ENCODE measurements at regions not wholly inside any gene's neighbourhood (a gene's known extent, or its start where the extent isn't known, plus 50 kb on each side); places are given as distances from the start of the nearest gene placed in this dataset.
"Not testable (repeated sequence)": the region's sequence is repeated elsewhere in the genome, so short reads cannot be mapped to it uniquely, and the experiment has no call there.

DNA sequence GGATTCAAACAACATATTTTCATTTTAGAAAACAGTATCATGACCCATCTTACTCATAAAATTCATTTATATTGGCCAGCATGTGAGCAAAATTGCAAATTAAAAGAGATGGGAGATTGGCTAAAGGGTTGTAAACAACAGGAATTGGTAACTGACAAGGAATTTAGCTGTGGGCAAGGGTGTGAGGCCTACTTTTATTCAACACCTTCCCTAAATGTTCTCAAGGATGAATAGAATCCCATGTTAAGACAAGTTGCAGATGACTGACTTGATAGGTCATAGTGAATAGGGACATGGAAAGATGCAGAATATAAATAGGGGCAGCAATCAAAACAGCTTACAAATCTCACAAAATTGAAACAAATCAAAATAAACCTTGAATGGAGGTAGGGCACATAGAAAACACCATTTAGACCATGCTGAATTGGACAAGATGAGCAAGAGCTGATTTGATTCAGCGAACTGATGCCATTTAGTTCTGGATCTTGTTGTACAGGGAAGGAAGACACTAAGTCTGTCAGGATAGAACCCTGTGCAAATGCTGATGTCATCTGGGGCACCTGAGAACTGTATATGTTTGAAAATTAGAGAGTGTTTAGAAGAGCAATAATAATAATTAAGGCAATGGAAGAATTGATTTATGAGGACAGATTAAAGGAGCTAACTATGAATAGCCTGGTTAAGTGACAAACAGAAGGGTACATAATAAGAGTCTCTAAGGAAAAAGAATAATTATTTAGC is 509.7 kb downstream of the ZEB2 start:
- DNase-seq (ENCODE audit: low read depth in 6 of 9, low spot score in 9 of 9), result no peak
- H3K9me3 ChIP-seq (ENCODE audit: control insufficient read depth in 2 of 2, insufficient read depth in 1 of 2, low read length in 1 of 2), result no peaks in the 10 kb centered on the region
- no peaks in the 10 kb centered on the region for H3K27me3 ChIP-seq (ENCODE audit: control insufficient read depth in 2 of 2, insufficient read depth in 1 of 2, low read length in 1 of 2)
- no peak overlapping the region for H3K27ac ChIP-seq (ENCODE audit: low read depth in 1 of 2, low read length in 1 of 2)
- H3K36me3 ChIP-seq (ENCODE audit: control insufficient read depth in 2 of 2, insufficient read depth in 2 of 2, low read length in 1 of 2), result no peaks in the 10 kb centered on the region
- no peaks in the 10 kb centered on the region for H3K4me1 ChIP-seq (ENCODE audit: control insufficient read depth in 2 of 2, insufficient read depth in 2 of 2, low read length in 2 of 2)
- no peak overlapping the region for H3K4me3 ChIP-seq (ENCODE audit: low read length in 2 of 2)
- WGBS, result 100% methylated on average over 1 of the region's 1 CpG

DNA sequence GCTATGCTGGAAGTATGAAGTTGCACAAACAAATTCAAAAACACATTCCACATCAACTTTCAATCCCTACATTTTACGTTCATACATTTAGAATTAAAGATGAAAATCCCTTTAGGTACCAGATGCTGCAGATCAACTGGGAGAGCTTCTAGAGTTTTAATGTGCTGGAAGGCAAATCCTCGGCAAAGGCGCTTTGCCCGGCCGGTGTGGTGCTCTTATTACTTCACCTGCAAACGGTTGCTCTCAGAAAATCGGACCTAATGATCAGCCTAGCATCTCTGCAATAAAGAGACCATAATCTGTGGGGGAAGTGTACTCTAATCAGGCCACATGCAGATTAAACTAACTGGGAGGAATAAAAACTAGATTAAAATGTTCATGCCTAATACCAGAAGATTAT is 513.8 kb downstream of the ZEB2 start:
- Histone ChIP-seq H3K4me3 (ENCODE audit: low read length in 2 of 2) (no peak overlapping the region), H3K27ac (ENCODE audit: low read depth in 1 of 2, low read length in 1 of 2) (no peak overlapping the region), H3K9me3 (ENCODE audit: control insufficient read depth in 2 of 2, insufficient read depth in 1 of 2, low read length in 1 of 2) (no peaks in the 10 kb centered on the region), H3K4me1 (ENCODE audit: control insufficient read depth in 2 of 2, insufficient read depth in 2 of 2, low read length in 2 of 2) (no peaks in the 10 kb centered on the region), H3K27me3 (ENCODE audit: control insufficient read depth in 2 of 2, insufficient read depth in 1 of 2, low read length in 1 of 2) (no peaks in the 10 kb centered on the region), H3K36me3 (ENCODE audit: control insufficient read depth in 2 of 2, insufficient read depth in 2 of 2, low read length in 1 of 2) (no peaks in the 10 kb centered on the region)
- WGBS, result 98% methylated on average over 7 of the region's 7 CpGs
- no peak for DNase-seq (ENCODE audit: low read depth in 6 of 9, low spot score in 9 of 9)

DNA sequence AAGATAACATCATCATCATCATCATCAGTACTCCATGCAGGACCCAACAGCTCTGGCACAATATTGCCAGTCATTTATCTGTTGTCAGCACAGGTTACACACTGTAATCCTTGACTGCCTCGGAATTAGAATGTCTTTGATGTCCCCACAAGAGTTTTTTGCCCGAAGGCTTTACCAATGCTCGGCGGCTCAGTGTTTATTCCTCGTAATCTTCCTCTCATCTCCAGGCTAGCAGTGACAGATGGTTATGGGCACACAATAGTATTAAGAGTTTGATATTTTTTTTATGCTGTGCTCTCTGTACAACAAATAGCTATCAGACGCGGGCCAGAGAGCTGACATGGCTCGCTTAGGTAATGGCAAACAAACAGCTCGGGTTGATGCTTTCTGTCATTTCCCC is 515.2 kb downstream of the ZEB2 start:
- H3K4me3 ChIP-seq (ENCODE audit: low read length in 2 of 2), result no peak overlapping the region
- no peaks in the 10 kb centered on the region for H3K27me3 ChIP-seq (ENCODE audit: control insufficient read depth in 2 of 2, insufficient read depth in 1 of 2, low read length in 1 of 2)
- no peaks in the 10 kb centered on the region for H3K36me3 ChIP-seq (ENCODE audit: control insufficient read depth in 2 of 2, insufficient read depth in 2 of 2, low read length in 1 of 2)
- H3K27ac ChIP-seq (ENCODE audit: low read depth in 1 of 2, low read length in 1 of 2), result no peak overlapping the region
- no peaks in the 10 kb centered on the region for H3K9me3 ChIP-seq (ENCODE audit: control insufficient read depth in 2 of 2, insufficient read depth in 1 of 2, low read length in 1 of 2)
- WGBS, result 97% methylated on average over 9 of the region's 9 CpGs
- no peak for DNase-seq (ENCODE audit: low read depth in 6 of 9, low spot score in 9 of 9)
- H3K4me1 ChIP-seq (ENCODE audit: control insufficient read depth in 2 of 2, insufficient read depth in 2 of 2, low read length in 2 of 2), result no peaks in the 10 kb centered on the region

DNA sequence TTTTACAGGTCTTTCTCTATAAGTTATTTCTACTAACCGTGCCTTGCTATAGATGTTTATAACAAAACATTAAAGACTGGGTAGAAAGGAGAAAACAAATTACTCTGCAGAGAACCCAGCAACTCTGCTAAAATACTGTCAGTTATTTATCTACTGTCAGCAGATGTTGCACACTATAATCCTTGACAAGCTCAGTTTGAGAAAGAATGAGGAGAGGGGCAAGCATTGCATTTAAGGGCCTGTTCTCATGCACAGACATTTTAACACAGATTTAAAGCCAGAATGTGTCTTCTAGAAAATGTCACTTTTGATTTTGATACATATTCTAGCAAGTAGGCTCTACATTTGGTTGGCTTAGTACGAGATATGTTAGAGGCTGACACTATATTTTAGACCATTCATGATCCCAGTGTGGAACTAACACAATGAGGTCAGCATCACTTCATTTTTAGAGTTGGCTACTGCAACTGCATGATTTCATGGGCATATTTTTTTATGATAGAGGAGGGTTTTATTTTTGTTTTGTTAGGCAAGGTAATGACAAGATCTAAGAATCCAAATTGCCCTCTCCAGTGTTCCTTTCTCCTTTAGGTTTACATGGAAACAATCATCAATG is 516.4 kb downstream of the ZEB2 start:
- Histone ChIP-seq H3K27me3 (ENCODE audit: control insufficient read depth in 2 of 2, insufficient read depth in 1 of 2, low read length in 1 of 2) (no peaks in the 10 kb centered on the region), H3K36me3 (ENCODE audit: control insufficient read depth in 2 of 2, insufficient read depth in 2 of 2, low read length in 1 of 2) (no peaks in the 10 kb centered on the region), H3K4me1 (ENCODE audit: control insufficient read depth in 2 of 2, insufficient read depth in 2 of 2, low read length in 2 of 2) (no peaks in the 10 kb centered on the region), H3K9me3 (ENCODE audit: control insufficient read depth in 2 of 2, insufficient read depth in 1 of 2, low read length in 1 of 2) (no peaks in the 10 kb centered on the region), H3K4me3 (ENCODE audit: low read length in 2 of 2) (no peak overlapping the region), H3K27ac (ENCODE audit: low read depth in 1 of 2, low read length in 1 of 2) (no peak overlapping the region)
- 97% methylated on average over 2 of the region's 2 CpGs for WGBS
- DNase-seq (ENCODE audit: low read depth in 6 of 9, low spot score in 9 of 9), result no peak

DNA sequence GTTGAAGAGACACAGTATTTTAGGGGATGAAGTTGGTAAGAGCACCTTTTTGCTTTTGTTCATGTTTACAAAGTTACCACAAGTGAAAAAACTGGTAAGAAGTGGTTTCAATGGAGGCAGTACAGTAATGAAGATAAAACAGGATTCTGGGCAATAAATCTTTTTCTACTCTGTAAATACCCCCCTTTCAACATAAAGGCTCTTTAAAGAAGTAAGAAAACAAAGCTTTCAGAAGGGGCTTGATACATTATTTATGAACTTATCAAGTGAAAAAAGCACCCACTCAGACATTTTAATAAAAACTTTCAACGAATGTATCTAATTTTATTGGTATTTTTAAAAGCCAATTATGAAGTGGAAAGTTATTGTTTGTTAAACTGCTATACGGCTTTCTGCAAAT is 522.9 kb downstream of the ZEB2 start:
- Histone ChIP-seq H3K27me3 (ENCODE audit: control insufficient read depth in 2 of 2, insufficient read depth in 1 of 2, low read length in 1 of 2) (no peaks in the 10 kb centered on the region), H3K4me3 (ENCODE audit: low read length in 2 of 2) (no peak overlapping the region), H3K36me3 (ENCODE audit: control insufficient read depth in 2 of 2, insufficient read depth in 2 of 2, low read length in 1 of 2) (no peaks in the 10 kb centered on the region), H3K4me1 (ENCODE audit: control insufficient read depth in 2 of 2, insufficient read depth in 2 of 2, low read length in 2 of 2) (no peaks in the 10 kb centered on the region), H3K27ac (ENCODE audit: low read depth in 1 of 2, low read length in 1 of 2) (no peak overlapping the region), H3K9me3 (ENCODE audit: control insufficient read depth in 2 of 2, insufficient read depth in 1 of 2, low read length in 1 of 2) (no peaks in the 10 kb centered on the region)
- whole genome bisulfite sequencing, result 97% methylated on average over 2 of the region's 2 CpGs
- DNase-seq (ENCODE audit: low read depth in 6 of 9, low spot score in 9 of 9), result no peak

DNA sequence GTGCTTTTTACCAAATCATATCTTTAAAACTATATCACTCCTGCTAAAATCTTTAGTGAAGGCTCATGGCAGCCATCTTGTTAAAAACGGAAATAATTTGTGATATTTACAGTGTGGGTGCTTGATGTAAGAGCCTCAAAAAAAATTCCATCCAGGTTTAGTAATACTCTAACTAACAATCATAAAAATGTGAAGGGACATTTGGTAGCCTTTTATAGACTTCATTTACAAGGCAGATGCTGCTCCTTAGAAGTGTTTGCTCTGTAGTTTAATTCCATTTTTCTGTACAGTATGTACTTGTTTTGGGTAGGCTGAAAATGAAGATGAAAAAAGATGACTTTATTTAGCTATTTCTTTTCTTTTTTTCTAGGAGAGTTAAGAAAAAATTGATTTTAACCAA is 525.0 kb downstream of the ZEB2 start:
- H3K27ac ChIP-seq (ENCODE audit: low read depth in 1 of 2, low read length in 1 of 2), result no peak overlapping the region
- peaks cover 0 to 2% of the 10 kb centered on the region in 2 donors for H3K9me3 ChIP-seq (ENCODE audit: control insufficient read depth in 2 of 2, insufficient read depth in 1 of 2, low read length in 1 of 2)
- DNase-seq (ENCODE audit: low read depth in 6 of 9, low spot score in 9 of 9), result no peak
- H3K4me3 ChIP-seq (ENCODE audit: low read length in 2 of 2), result no peak overlapping the region
- H3K4me1 ChIP-seq (ENCODE audit: control insufficient read depth in 2 of 2, insufficient read depth in 2 of 2, low read length in 2 of 2), result no peaks in the 10 kb centered on the region
- WGBS, result 96% methylated on average over 1 of the region's 1 CpG
- H3K27me3 ChIP-seq (ENCODE audit: control insufficient read depth in 2 of 2, insufficient read depth in 1 of 2, low read length in 1 of 2), result no peaks in the 10 kb centered on the region
- no peaks in the 10 kb centered on the region for H3K36me3 ChIP-seq (ENCODE audit: control insufficient read depth in 2 of 2, insufficient read depth in 2 of 2, low read length in 1 of 2)

DNA sequence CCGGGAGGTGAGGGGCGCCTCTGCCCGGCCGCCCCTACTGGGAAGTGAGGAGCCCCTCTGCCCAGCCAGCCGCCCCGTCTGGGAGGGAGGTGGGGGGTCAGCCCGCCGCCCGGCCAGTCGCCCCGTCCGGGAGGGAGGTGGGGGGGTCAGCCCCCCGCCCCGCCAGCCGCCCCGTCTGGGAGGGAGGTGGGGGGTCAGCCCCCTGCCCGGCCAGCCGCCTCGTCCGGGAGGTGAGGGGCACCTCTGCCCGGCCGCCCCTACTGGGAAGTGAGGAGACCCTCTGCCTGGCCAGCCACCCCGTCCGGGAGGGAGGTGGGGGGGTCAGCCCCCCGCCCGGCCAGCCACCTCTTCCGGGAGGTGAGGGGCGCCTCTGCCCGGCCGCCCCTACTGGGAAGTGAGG is 528.3 kb downstream of the ZEB2 start:
- not testable (repeated sequence) for H3K4me1 ChIP-seq (ENCODE audit: control insufficient read depth in 2 of 2, insufficient read depth in 2 of 2, low read length in 2 of 2); DNase-seq (ENCODE audit: low read depth in 6 of 9, low spot score in 9 of 9); H3K9me3 ChIP-seq (ENCODE audit: control insufficient read depth in 2 of 2, insufficient read depth in 1 of 2, low read length in 1 of 2); H3K27ac ChIP-seq (ENCODE audit: low read depth in 1 of 2, low read length in 1 of 2); H3K4me3 ChIP-seq (ENCODE audit: low read length in 2 of 2); H3K36me3 ChIP-seq (ENCODE audit: control insufficient read depth in 2 of 2, insufficient read depth in 2 of 2, low read length in 1 of 2); H3K27me3 ChIP-seq (ENCODE audit: control insufficient read depth in 2 of 2, insufficient read depth in 1 of 2, low read length in 1 of 2)
- 97% methylated on average over 30 of the region's 30 CpGs for WGBS

DNA sequence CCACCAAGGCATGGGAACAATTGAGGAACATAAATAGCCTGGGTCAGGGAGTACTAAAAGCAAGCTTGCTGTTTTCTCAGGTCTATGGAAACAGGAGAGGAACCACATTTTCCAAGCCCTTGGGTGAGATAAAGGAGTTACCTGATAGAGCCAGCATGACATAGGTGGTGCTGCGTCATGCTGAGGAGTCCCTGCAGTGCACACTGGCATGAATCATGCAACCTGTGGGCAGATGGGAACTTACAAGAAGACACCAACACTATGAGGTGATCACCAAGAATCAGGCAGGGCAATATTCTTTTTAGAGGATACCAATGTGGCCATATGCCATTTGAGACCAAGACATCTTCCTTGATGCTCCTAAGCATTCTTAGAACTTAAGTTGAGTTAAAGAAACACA is 531.8 kb downstream of the ZEB2 start:
- H3K4me3 ChIP-seq (ENCODE audit: low read length in 2 of 2), result no peak overlapping the region
- no peaks in the 10 kb centered on the region for H3K36me3 ChIP-seq (ENCODE audit: control insufficient read depth in 2 of 2, insufficient read depth in 2 of 2, low read length in 1 of 2)
- no peak overlapping the region for H3K27ac ChIP-seq (ENCODE audit: low read depth in 1 of 2, low read length in 1 of 2)
- peaks cover 0 to 2% of the 10 kb centered on the region in 2 donors for H3K9me3 ChIP-seq (ENCODE audit: control insufficient read depth in 2 of 2, insufficient read depth in 1 of 2, low read length in 1 of 2)
- DNase-seq (ENCODE audit: low read depth in 6 of 9, low spot score in 9 of 9), result no peak
- 98% methylated on average over 1 of the region's 1 CpG for WGBS
- no peaks in the 10 kb centered on the region for H3K27me3 ChIP-seq (ENCODE audit: control insufficient read depth in 2 of 2, insufficient read depth in 1 of 2, low read length in 1 of 2)
- no peaks in the 10 kb centered on the region for H3K4me1 ChIP-seq (ENCODE audit: control insufficient read depth in 2 of 2, insufficient read depth in 2 of 2, low read length in 2 of 2)

DNA sequence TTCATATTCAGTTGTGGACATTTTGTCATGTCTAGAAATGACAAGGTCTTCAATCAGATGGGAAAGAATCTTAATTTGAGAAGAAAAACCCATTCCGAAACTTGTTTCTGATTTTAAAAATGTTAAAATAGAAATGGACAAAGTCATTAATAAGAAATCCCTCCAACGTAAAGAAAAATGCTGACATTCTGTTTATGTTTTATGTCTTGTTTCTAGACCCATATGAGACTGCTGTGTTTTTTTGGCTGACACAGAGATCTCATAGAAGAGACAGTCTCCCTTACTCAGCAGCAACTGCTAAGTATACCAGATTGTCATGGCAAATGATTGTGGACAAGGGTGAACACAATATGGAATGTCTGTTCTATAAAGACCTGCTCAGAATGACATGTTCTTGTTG is 538.5 kb downstream of the ZEB2 start:
- Histone ChIP-seq H3K27ac (ENCODE audit: low read depth in 1 of 2, low read length in 1 of 2) (no peak overlapping the region), H3K9me3 (ENCODE audit: control insufficient read depth in 2 of 2, insufficient read depth in 1 of 2, low read length in 1 of 2) (no peaks in the 10 kb centered on the region), H3K4me3 (ENCODE audit: low read length in 2 of 2) (no peak overlapping the region), H3K27me3 (ENCODE audit: control insufficient read depth in 2 of 2, insufficient read depth in 1 of 2, low read length in 1 of 2) (no peaks in the 10 kb centered on the region), H3K36me3 (ENCODE audit: control insufficient read depth in 2 of 2, insufficient read depth in 2 of 2, low read length in 1 of 2) (no peaks in the 10 kb centered on the region), H3K4me1 (ENCODE audit: control insufficient read depth in 2 of 2, insufficient read depth in 2 of 2, low read length in 2 of 2) (no peaks in the 10 kb centered on the region)
- DNase-seq (ENCODE audit: low read depth in 6 of 9, low spot score in 9 of 9), result no peak
- 98% methylated on average over 2 of the region's 2 CpGs for WGBS
